GM19238 (cell line): ENCODE measurements at regions not wholly inside any gene's neighbourhood (a gene's known extent, or its start where the extent isn't known, plus 50 kb on each side); places are given as distances from the start of the nearest gene placed in this dataset.
A peak's percentile ranks its signal among the peaks of the same experiment; 100 is the strongest.
"Not testable (repeated sequence)": the region's sequence is repeated elsewhere in the genome, so short reads cannot be mapped to it uniquely, and the experiment has no call there.

Source experiments
- DNase-seq: peaks from one replicate; pipeline ENCODE4 v3.0.0; 2011; ENCODE audit warnings: low spot score; ENCODE audit not compliant: insufficient read length

- not testable (repeated sequence) for DNase-seq
Observed at GRCh38 chr1:173394813-173395212, 82.3 kb upstream of the PRDX6 start.

GRCh38 chr1:173395762-173396161 is 81.4 kb upstream of the PRDX6 start:
- no peak for DNase-seq

GRCh38 chr1:173400387-173400995 is 76.6 kb upstream of the PRDX6 start:
- no peak for DNase-seq

GRCh38 chr1:173403996-173404395 is 73.1 kb upstream of the PRDX6 start:
- DNase-seq, result no peak

- DNase-seq, result no peak
Observed at GRCh38 chr1:173405281-173405680, 71.9 kb upstream of the PRDX6 start.

GRCh38 chr1:173405834-173406233 is 71.3 kb upstream of the PRDX6 start:
- no peak for DNase-seq

GRCh38 chr1:173406783-173407230 is 70.3 kb upstream of the PRDX6 start:
- no peak for DNase-seq

- no peak for DNase-seq
Observed at GRCh38 chr1:173407846-173408245, 69.3 kb upstream of the PRDX6 start.

GRCh38 chr1:173408886-173409285 is 68.2 kb upstream of the PRDX6 start:
- DNase-seq, result no peak

- DNase-seq, result no peak
Observed at GRCh38 chr1:173409613-173410012, 67.5 kb upstream of the PRDX6 start.

GRCh38 chr1:173410133-173410793 is 66.9 kb upstream of the PRDX6 start:
- no peak for DNase-seq

- peak; percentile 23 for DNase-seq
Observed at GRCh38 chr1:173410794-173411236, 66.3 kb upstream of the PRDX6 start.

GRCh38 chr1:173411835-173412742 is 65.0 kb upstream of the PRDX6 start:
- no peak for DNase-seq

GRCh38 chr1:173413271-173413707 is 63.8 kb upstream of the PRDX6 start:
- no peak for DNase-seq

GRCh38 chr1:173414136-173414535 is 63.0 kb upstream of the PRDX6 start:
- no peak for DNase-seq

- DNase-seq, result no peak
Observed at GRCh38 chr1:173414539-173415226, 62.5 kb upstream of the PRDX6 start.

- no peak for DNase-seq
Observed at GRCh38 chr1:173415490-173415889, 61.6 kb upstream of the PRDX6 start.

GRCh38 chr1:173415905-173416450 is 61.2 kb upstream of the PRDX6 start:
- DNase-seq, result no peak

- no peak for DNase-seq
Observed at GRCh38 chr1:173417563-173417962, 59.6 kb upstream of the PRDX6 start.

- no peak for DNase-seq
Observed at GRCh38 chr1:173418107-173418985, 58.8 kb upstream of the PRDX6 start.
